Prostate gland (tissue), 2 donors: ENCODE measurements at regions not wholly inside any gene's neighbourhood (a gene's known extent, or its start where the extent isn't known, plus 50 kb on each side); places are given as distances from the start of the nearest gene placed in this dataset.

Experiments
- DNase-seq: peaks from one replicate; pipeline ENCODE4 v3.0.0-alpha.2; 2019; ENCODE audit warnings: low spot score
- H3K27ac ChIP-seq, 2 donors: fragments of 200-600 bp; sonication (generic); 2 replicates each; pipeline ENCODE4 v1.5.1; 2017 to 2019
- H3K27me3 ChIP-seq: fragments of 200-600 bp; sonication (generic); replicated peaks from 2 replicates; pipeline ENCODE4 v1.5.1; 2019; ENCODE audit not compliant: insufficient read depth
- H3K36me3 ChIP-seq, 2 donors: fragments of 200-600 bp; sonication (generic); 1 replicate in 1 of 2; 2 replicates in 1 of 2; pipeline versions ENCODE4 v1.5.1 to v1.8.1; 2017 to 2019
- H3K4me1 ChIP-seq: fragments of 200-600 bp; sonication (generic); replicated peaks from 2 replicates; pipeline ENCODE4 v1.5.1; 2019
- H3K4me3 ChIP-seq, 2 donors: fragments of 200-600 bp; sonication (generic); 2 replicates each; pipeline ENCODE4 v1.5.1; 2017 to 2019
- H3K9me3 ChIP-seq: fragments of 200-600 bp; sonication (generic); 2 replicates; pipeline ENCODE4 v1.5.1; 2017
- POLR2A ChIP-seq: fragments of 450-650 bp; IDR thresholded peaks from one replicate; pipeline ENCODE4 v1.6.1; 2016; ENCODE audit warnings: antibody characterized with exemption, mild to moderate bottlenecking
- POLR2AphosphoS5 ChIP-seq: sonication (generic); formaldehyde crosslinking; IDR thresholded peaks from one replicate; pipeline ENCODE4 v1.6.1; 2017; ENCODE audit warnings: antibody characterized with exemption
- WGBS: methylation state at CpG from one replicate; pipeline ENCODE4 v1.1.5; 2018; 5-methylcytosine and 5-hydroxymethylcytosine counted together
- intact Hi-C: fragments of 100-400 bp; cut with DNase I; formaldehyde crosslinking; loops from one replicate; pipeline ENCODE4 v1.14.2; 2022
- TF ChIP-seq, protein P1 (sequence below), 4 experiments: fragments of 200-600 bp in 2 of 4; fragments of 450-650 bp in 2 of 4; sonication (generic) in 2 of 4; IDR thresholded peaks; 1 replicate in 3 of 4; 2 replicates in 1 of 4; pipeline ENCODE4 v1.5.1; 2016 to 2019; ENCODE audit warnings: antibody characterized with exemption in 4 of 4, mild to moderate bottlenecking in 2 of 4, moderate library complexity in 2 of 4

DNA sequence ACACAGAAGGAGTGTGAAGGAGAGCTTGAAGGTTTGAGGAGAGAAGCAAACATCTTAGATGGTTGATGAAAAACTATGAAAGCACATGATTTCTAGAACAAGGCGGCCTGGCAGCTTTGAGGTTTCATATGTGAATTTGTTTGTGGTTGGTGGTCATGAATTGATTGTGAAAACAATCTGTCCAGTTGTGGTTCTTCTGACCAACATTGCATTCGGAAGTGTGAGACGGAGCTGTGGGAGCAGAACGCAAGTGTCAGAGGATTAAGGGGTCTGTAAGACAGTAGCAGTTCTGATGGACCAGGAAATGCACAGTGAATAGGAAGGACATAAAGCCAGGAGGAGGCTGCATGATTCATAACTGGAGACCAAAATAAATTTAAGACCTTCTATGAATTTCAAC is 594.6 kb downstream of the NXPH1 start:
- WGBS: 97% methylated on average over 4 of the region's 4 CpGs

GRCh38 chr7:9029681-9030530 is 596.5 kb downstream of the NXPH1 start:
- H3K27ac ChIP-seq: no peak overlapping the region
- 46% methylated on average over 9 of the region's 9 CpGs for WGBS
- no peak overlapping the region for H3K4me3 ChIP-seq
- H3K4me1 ChIP-seq: no peaks in the 10 kb centered on the region
- H3K27me3 ChIP-seq: no peaks in the 10 kb centered on the region
- TF ChIP-seq, protein P1, sequence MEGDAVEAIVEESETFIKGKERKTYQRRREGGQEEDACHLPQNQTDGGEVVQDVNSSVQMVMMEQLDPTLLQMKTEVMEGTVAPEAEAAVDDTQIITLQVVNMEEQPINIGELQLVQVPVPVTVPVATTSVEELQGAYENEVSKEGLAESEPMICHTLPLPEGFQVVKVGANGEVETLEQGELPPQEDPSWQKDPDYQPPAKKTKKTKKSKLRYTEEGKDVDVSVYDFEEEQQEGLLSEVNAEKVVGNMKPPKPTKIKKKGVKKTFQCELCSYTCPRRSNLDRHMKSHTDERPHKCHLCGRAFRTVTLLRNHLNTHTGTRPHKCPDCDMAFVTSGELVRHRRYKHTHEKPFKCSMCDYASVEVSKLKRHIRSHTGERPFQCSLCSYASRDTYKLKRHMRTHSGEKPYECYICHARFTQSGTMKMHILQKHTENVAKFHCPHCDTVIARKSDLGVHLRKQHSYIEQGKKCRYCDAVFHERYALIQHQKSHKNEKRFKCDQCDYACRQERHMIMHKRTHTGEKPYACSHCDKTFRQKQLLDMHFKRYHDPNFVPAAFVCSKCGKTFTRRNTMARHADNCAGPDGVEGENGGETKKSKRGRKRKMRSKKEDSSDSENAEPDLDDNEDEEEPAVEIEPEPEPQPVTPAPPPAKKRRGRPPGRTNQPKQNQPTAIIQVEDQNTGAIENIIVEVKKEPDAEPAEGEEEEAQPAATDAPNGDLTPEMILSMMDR (IDR thresholded peaks at IDR 0.05): no peak
- TF ChIP-seq POLR2A: no peak
- no peak for TF ChIP-seq POLR2AphosphoS5
- H3K9me3 ChIP-seq: no peaks in the 10 kb centered on the region
- no peaks in the 10 kb centered on the region for H3K36me3 ChIP-seq
- intact Hi-C loops: no loop called here
- DNase-seq: no peak

More for the DNA sequence above, 594.6 kb downstream of the NXPH1 start:
- Histone ChIP-seq H3K4me3 (no peak overlapping the region), H3K9me3 (no peaks in the 10 kb centered on the region), H3K4me1 (no peaks in the 10 kb centered on the region), H3K27ac (no peak overlapping the region), H3K36me3 (no peaks in the 10 kb centered on the region), H3K27me3 (no peaks in the 10 kb centered on the region)
- no peak for DNase-seq
- TF ChIP-seq POLR2A (no peak), POLR2AphosphoS5 (no peak)
- TF ChIP-seq, protein P1 (IDR thresholded peaks at IDR 0.05): no peak
- intact Hi-C loops: no loop called here

DNA sequence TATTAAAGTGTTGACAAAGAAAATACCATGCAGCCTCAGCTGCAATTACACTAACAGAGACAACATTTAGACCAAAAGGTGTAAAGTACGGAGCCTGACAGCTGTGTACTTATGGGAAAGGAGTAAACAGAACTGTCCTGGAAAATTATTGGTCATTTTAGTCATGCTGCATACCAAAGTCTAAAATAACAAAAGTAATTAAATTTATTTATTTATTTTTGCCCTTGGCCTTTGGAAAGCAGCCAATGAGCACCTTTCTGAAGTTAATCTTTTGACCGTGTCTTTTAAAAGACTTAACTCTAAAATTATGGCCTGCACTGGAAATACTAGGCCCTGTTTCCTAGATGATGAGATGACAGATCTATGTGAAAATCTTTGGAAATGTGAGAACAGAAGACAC is 597.6 kb downstream of the NXPH1 start:
- Histone ChIP-seq H3K27me3 (no peaks in the 10 kb centered on the region), H3K4me1 (no peaks in the 10 kb centered on the region), H3K4me3 (no peak overlapping the region), H3K27ac (no peak overlapping the region), H3K9me3 (no peaks in the 10 kb centered on the region), H3K36me3 (no peaks in the 10 kb centered on the region)
- WGBS: 57% methylated on average over 2 of the region's 2 CpGs
- TF ChIP-seq POLR2A (no peak), POLR2AphosphoS5 (no peak)
- TF ChIP-seq, protein P1 (IDR thresholded peaks at IDR 0.05): no peak
- intact Hi-C loops: no loop called here
- DNase-seq: no peak

DNA sequence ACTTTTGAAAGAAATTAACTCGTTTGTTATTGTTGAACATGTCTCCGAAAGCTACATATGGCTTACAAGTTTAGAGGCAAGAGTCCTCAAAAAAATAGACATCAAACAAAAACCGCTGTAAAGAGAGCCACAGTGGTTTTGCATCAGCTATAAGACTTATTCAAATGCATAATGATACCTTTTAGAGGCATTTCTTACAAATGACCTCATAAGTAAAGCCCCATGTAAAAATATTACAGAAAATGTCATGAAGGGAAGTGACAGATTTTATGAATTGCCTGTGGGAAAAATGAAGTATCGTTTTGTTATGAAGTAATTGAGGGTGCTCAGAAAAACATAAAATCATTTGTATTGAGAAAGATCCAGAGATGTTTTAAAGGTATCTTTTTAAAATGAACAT is 598.0 kb downstream of the NXPH1 start:
- H3K36me3 ChIP-seq: no peaks in the 10 kb centered on the region
- no peaks in the 10 kb centered on the region for H3K9me3 ChIP-seq
- no peak for TF ChIP-seq POLR2AphosphoS5
- TF ChIP-seq, protein P1 (IDR thresholded peaks at IDR 0.05): no peak
- TF ChIP-seq POLR2A: no peak
- DNase-seq: no peak
- WGBS: 77% methylated on average over 4 of the region's 4 CpGs
- H3K4me3 ChIP-seq: no peak overlapping the region
- no peaks in the 10 kb centered on the region for H3K27me3 ChIP-seq
- H3K27ac ChIP-seq: no peak overlapping the region
- H3K4me1 ChIP-seq: no peaks in the 10 kb centered on the region
- intact Hi-C loops: no loop called here

- no peaks in the 10 kb centered on the region for H3K36me3 ChIP-seq
- no peaks in the 10 kb centered on the region for H3K4me1 ChIP-seq
- no peak for DNase-seq
- no peak overlapping the region for H3K27ac ChIP-seq
- no peak for TF ChIP-seq POLR2A
- TF ChIP-seq, protein P1 (IDR thresholded peaks at IDR 0.05): no peak
- TF ChIP-seq POLR2AphosphoS5: no peak
- H3K27me3 ChIP-seq: no peaks in the 10 kb centered on the region
- no peak overlapping the region for H3K4me3 ChIP-seq
- 76% methylated on average over 3 of the region's 3 CpGs for WGBS
- H3K9me3 ChIP-seq: no peaks in the 10 kb centered on the region
- intact Hi-C loops: no loop called here
These were observed 602.7 kb downstream of the NXPH1 start for GRCh38 chr7:9036080-9036479.
